Gastroesophageal sphincter (tissue), 4 donors: ENCODE measurements at regions not wholly inside any gene's neighbourhood (a gene's known extent, or its start where the extent isn't known, plus 50 kb on each side); places are given as distances from the start of the nearest gene placed in this dataset.

Experiments used
- ATAC-seq: fragments of 150-250 bp; one replicate; pipeline ENCODE4 v1.9.1; 2016; ENCODE audit warnings: mild to moderate bottlenecking, moderate library complexity
- H3K27ac ChIP-seq, 4 donors: fragments of 200-600 bp; sonication (generic) in 3 of 4; 1 replicate in 3 of 4; 2 replicates in 1 of 4; pipeline ENCODE4 v1.5.1; 2016 to 2019
- H3K27me3 ChIP-seq: fragments of 200-600 bp; sonication (generic); one replicate; pipeline ENCODE4 v1.5.1; 2019
- H3K36me3 ChIP-seq, 2 donors: fragments of 200-600 bp; sonication (generic); one replicate each; pipeline ENCODE4 v1.5.1; 2019; ENCODE audit warnings: control low read depth in 1 of 2
- H3K4me1 ChIP-seq, 3 donors: fragments of 200-600 bp; sonication (generic); 1 replicate in 2 of 3; 2 replicates in 1 of 3; pipeline ENCODE4 v1.5.1; 2016 to 2019; ENCODE audit warnings: control low read depth in 2 of 3
- H3K4me3 ChIP-seq, 2 donors: fragments of 200-600 bp; sonication (generic); one replicate each; pipeline ENCODE4 v1.5.1; 2019; ENCODE audit warnings: mild to moderate bottlenecking in 1 of 2, moderate library complexity in 1 of 2
- H3K9me3 ChIP-seq, 3 donors: fragments of 200-600 bp; sonication (generic); one replicate each; pipeline ENCODE4 v1.5.1; 2017 to 2019; ENCODE audit warnings: control low read depth in 2 of 3
- CTCF ChIP-seq, 4 experiments: fragments of 200-600 bp in 2 of 4; fragments of 450-650 bp in 2 of 4; sonication (generic) in 1 of 4; IDR thresholded peaks; one replicate each; pipeline ENCODE4 v1.5.1; 2017 to 2019; ENCODE audit warnings: antibody characterized with exemption in 4 of 4, mild to moderate bottlenecking in 2 of 4, moderate library complexity in 2 of 4
- EP300 ChIP-seq: sonication (generic); formaldehyde crosslinking; IDR thresholded peaks from one replicate; pipeline ENCODE4 v1.6.1; 2017; ENCODE audit warnings: antibody characterized with exemption, mild to moderate bottlenecking
- POLR2A ChIP-seq, 2 donors: fragments of 450-650 bp; IDR thresholded peaks; one replicate each; pipeline ENCODE4 v1.6.1; 2017; ENCODE audit warnings: antibody characterized with exemption in 2 of 2, mild to moderate bottlenecking in 2 of 2, moderate library complexity in 1 of 2
- POLR2AphosphoS5 ChIP-seq: sonication (generic); formaldehyde crosslinking; IDR thresholded peaks from one replicate; pipeline ENCODE4 v1.6.1; 2017; ENCODE audit warnings: antibody characterized with exemption
- WGBS, 2 donors: methylation state at CpG; one replicate each; pipeline ENCODE4 v1.1.5; 2018; ENCODE audit warnings: low coverage in 1 of 2; 5-methylcytosine and 5-hydroxymethylcytosine counted together

- H3K27me3 ChIP-seq, result peaks cover 10% of the 10 kb centered on the region
- no peak overlapping the region for H3K4me3 ChIP-seq
- H3K36me3 ChIP-seq, result no peaks in the 10 kb centered on the region
- no peak overlapping the region for H3K27ac ChIP-seq
- no peak for TF ChIP-seq POLR2A (IDR thresholded peaks at IDR 0.05)
- TF ChIP-seq POLR2AphosphoS5, result no peak
- no peaks in the 10 kb centered on the region for H3K4me1 ChIP-seq
- 33 to 34% methylated on average over 6 of the region's 6 CpGs for WGBS, 2 donors
- no peaks in the 10 kb centered on the region for H3K9me3 ChIP-seq
- no peak for ATAC-seq
Measured at GRCh38 chr6:95094751-95095663, 482.3 kb upstream of the MANEA start.

- TF ChIP-seq EP300 (no peak), CTCF (IDR thresholded peaks at IDR 0.05) (no peak), POLR2AphosphoS5 (no peak), POLR2A (IDR thresholded peaks at IDR 0.05) (no peak)
- H3K27me3 ChIP-seq, result peaks cover 10% of the 10 kb centered on the region
- H3K4me1 ChIP-seq, result no peaks in the 10 kb centered on the region
- no peak for ATAC-seq
- no peaks in the 10 kb centered on the region for H3K9me3 ChIP-seq
- 76 to 86% methylated on average over 2 of the region's 2 CpGs for WGBS, 2 donors
- no peak overlapping the region for H3K4me3 ChIP-seq
- H3K27ac ChIP-seq, result no peak overlapping the region
- no peaks in the 10 kb centered on the region for H3K36me3 ChIP-seq
Measured at GRCh38 chr6:95095855-95096254, 481.5 kb upstream of the MANEA start.

- Histone ChIP-seq H3K36me3 (no peaks in the 10 kb centered on the region), H3K4me1 (no peaks in the 10 kb centered on the region), H3K27me3 (no peaks in the 10 kb centered on the region), H3K27ac (no peak overlapping the region), H3K4me3 (no peak overlapping the region), H3K9me3 (no peaks in the 10 kb centered on the region)
- ATAC-seq, result no peak
- no peak for TF ChIP-seq EP300
- TF ChIP-seq POLR2AphosphoS5, result no peak
- no peak for TF ChIP-seq CTCF (IDR thresholded peaks at IDR 0.05)
- no peak for TF ChIP-seq POLR2A (IDR thresholded peaks at IDR 0.05)
- 91 to 100% methylated on average over 1 of the region's 1 CpG for WGBS, 2 donors
Measured at GRCh38 chr6:95099410-95099809, 477.9 kb upstream of the MANEA start.

GRCh38 chr6:95109212-95109611, 468.1 kb upstream of the MANEA start:
- Histone ChIP-seq H3K4me3 (no peak overlapping the region), H3K4me1 (no peaks in the 10 kb centered on the region), H3K36me3 (no peaks in the 10 kb centered on the region), H3K27ac (no peak overlapping the region), H3K9me3 (no peaks in the 10 kb centered on the region), H3K27me3 (no peaks in the 10 kb centered on the region)
- 36% methylated on average over 1 of the region's 1 CpG for WGBS, 2 donors
- TF ChIP-seq POLR2AphosphoS5 (no peak), POLR2A (IDR thresholded peaks at IDR 0.05) (no peak), CTCF (IDR thresholded peaks at IDR 0.05) (no peak), EP300 (no peak)
- no peak for ATAC-seq

GRCh38 chr6:95110767-95111166, 466.6 kb upstream of the MANEA start:
- no peaks in the 10 kb centered on the region for H3K36me3 ChIP-seq

More at GRCh38 chr6:95110767-95111166, 466.6 kb upstream of the MANEA start:
- no peak for ATAC-seq
- no peaks in the 10 kb centered on the region for H3K27me3 ChIP-seq
- WGBS, 2 donors, result 22 to 25% methylated on average over 1 of the region's 1 CpG
- no peaks in the 10 kb centered on the region for H3K4me1 ChIP-seq
- no peaks in the 10 kb centered on the region for H3K9me3 ChIP-seq
- no peak overlapping the region for H3K4me3 ChIP-seq
- TF ChIP-seq POLR2A (IDR thresholded peaks at IDR 0.05) (no peak), POLR2AphosphoS5 (no peak), CTCF (IDR thresholded peaks at IDR 0.05) (no peak), EP300 (no peak)
- H3K27ac ChIP-seq, result no peak overlapping the region
